HG02642 (cell line): ENCODE measurements at regions not wholly inside any gene's neighbourhood (a gene's known extent, or its start where the extent isn't known, plus 50 kb on each side); places are given as distances from the start of the nearest gene placed in this dataset.
"Not testable (repeated sequence)": the region's sequence is repeated elsewhere in the genome, so short reads cannot be mapped to it uniquely, and the experiment has no call there.

Experiments
- ATAC-seq: cut with Tn5 transposase; IDR thresholded peaks from one replicate; pipeline ENCODE4 v1.9.1; 2021; ENCODE audit warnings: mild to moderate bottlenecking; ENCODE audit not compliant: unreplicated experiment, poor library complexity

- ATAC-seq: no peak
These were observed 567.5 kb downstream of the TRHDE start for GRCh38 chr12:72839696-72840095.

- no peak for ATAC-seq
These were observed 591.5 kb downstream of the TRHDE start for GRCh38 chr12:72863671-72864070.

- ATAC-seq: no peak
These were observed 593.8 kb downstream of the TRHDE start for GRCh38 chr12:72865921-72866320.

- ATAC-seq: no peak
These were observed 596.9 kb downstream of the TRHDE start for GRCh38 chr12:72869024-72869423.

DNA sequence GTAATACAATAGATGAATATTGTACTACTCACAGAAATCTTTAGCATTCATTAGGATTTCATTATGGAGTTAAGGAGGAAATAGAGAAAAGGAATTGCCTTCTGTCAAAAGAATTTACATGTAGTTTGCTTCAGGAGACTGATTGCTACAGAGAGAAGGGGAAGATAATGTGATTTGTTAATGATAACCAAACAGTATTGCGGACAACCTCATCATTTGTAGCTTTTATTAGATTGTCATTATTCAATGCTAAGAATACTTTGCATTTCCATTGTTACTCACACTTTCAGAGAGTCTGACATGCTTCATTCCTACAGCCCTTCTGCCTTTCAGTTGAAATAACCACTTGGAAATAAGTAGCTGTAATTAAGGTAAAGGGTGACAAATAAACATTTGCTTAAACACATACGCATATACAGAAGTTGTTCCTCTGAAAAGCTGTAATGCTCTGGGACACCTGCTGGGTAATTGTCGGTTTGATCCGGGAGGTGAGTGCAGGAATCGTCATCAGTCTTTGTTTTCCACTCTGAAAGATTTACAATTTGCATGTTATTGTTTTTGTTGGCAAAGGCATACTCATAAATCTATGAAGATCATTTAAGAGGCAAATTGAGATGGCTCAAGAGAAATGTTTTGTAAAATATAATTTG, 600.2 kb downstream of the TRHDE start:
- no peak for ATAC-seq

- ATAC-seq: no peak
These were observed 600.8 kb downstream of the TRHDE start for GRCh38 chr12:72872996-72873395.

DNA sequence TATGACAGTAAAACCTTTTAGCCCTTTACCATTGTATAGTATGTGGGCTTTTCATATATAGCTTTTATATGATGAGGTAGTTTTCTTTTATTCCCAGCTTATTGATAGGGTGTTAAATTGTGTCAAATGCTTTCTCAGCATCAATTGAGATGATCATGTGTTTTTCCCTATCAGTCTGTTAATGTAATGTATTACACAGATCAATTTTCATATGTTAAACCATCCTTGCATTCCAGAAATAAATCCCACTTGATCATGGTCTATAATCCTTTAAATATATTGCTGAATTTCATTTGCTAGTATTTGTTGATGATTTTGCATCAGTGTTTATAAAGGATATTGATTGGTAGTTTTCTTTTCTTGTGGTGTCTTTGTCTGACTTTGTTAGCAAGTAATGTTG, 603.9 kb downstream of the TRHDE start:
- no peak for ATAC-seq

DNA sequence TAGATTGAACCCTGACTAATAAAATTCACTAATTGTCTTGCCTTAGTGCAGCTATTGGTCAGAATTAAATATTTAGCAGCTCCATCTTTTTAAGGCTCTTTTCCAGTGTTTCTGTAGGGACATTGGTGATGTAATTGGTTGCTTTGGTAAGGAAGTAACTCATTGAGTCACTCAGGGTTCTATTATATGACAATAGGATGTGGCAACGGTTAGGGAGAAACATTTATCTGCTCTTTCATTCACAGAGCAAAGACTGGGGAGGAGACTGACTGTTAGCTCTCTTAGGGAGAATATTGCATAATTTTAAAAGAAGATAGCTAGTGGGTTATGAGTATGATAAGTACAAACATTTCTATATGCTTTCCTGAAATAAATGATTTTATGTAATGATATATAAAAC, 616.5 kb downstream of the TRHDE start:
- no peak for ATAC-seq

DNA sequence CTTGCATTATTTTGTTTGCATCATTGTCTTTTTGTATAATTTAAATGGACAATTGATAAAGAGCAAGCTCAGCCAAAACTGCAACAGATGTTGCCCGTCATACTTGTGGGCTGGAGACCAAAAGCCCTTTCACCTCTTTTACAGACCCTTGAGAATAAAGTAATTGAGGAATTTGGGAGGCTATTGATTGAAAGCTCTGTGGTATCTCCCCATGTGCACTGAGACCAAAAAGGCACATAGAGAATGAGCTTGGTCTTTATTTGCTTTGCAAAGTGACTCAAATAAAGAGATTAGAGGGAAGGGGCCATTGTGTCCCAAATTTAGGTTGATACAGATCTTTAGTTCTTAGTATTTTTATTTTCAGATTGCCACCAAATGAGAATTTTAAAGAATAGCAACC, 617.6 kb downstream of the TRHDE start:
- ATAC-seq: no peak

- no peak for ATAC-seq
These were observed 629.5 kb downstream of the TRHDE start for GRCh38 chr12:72901685-72902084.

- ATAC-seq: no peak
These were observed 653.5 kb downstream of the TRHDE start for GRCh38 chr12:72925716-72926115.

DNA sequence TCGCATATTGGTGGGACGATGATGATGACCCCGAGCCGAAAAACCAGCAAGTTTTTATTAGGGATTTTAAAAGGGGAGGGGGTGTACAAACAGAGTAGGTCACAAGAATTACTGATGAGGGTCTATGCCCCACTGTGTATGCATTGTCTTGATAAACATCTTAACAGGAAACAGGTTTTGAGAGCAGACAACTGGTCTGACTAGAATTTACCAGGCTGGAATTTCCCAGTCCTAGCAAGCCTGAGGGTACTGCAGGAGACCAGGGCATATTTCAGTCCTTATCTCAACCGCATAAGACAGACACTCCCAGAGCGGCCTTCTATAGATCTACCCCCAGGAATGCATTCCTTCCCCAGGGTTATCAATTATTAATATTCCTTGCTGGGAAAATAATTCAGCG, 659.7 kb downstream of the TRHDE start:
- ATAC-seq: not testable (repeated sequence)

GRCh38 chr12:72937486-72937885, 665.3 kb downstream of the TRHDE start:
- no peak for ATAC-seq

- no peak for ATAC-seq
These were observed 685.3 kb downstream of the TRHDE start for GRCh38 chr12:72957454-72957853.

DNA sequence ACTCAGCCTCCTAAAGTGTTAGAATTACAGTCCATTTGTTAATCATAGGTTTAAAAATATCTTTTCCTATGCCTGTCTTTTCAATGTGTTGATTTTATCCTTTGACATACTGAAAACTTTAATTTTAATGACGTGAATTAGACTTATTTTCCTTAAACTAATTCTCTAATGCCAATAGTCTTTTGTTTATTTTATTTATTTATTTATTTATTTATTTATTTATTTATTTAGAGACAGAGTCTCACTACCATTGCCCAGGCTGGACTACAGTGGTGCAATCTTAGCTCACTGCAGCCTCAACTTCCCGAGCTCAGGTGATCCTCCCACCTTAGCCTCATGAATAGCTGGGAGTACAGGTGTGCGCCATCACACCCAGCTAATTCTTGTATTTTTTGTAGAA, 694.5 kb downstream of the TRHDE start:
- no peak for ATAC-seq

DNA sequence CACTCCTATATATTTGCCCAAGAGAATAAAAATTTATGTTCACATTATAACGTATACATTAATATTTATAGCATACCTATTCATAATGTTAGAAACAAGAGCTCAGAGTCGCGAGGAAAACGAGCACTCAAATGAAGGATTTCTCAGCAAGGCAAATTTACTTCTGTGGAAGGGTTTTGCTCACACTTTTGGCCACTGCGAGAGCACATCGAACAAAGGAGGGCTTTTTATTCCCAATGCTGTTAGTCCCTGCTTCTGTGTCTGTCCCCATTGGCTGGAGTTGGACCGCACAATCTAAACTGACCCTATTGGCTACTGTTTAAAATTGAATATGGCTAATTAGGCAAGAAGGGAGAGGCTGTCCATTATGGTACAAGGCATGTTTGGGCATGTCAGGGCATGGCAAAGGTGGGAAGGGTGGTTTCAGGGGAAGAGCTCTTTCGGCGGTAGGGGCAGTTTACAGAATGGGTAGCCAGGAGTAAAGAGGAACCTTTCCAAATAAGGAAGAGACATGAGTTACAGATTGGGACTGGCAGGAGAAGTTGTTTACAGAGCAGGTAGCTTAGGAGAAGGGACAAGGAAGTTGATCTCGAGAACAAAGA, 702.9 kb downstream of the TRHDE start:
- ATAC-seq: no peak

- ATAC-seq: no peak
These were observed 706.8 kb downstream of the TRHDE start for GRCh38 chr12:72978999-72979398.

GRCh38 chr12:72982356-72982755, 710.2 kb downstream of the TRHDE start:
- no peak for ATAC-seq

GRCh38 chr12:72986963-72987362, 714.8 kb downstream of the TRHDE start:
- ATAC-seq: no peak

DNA sequence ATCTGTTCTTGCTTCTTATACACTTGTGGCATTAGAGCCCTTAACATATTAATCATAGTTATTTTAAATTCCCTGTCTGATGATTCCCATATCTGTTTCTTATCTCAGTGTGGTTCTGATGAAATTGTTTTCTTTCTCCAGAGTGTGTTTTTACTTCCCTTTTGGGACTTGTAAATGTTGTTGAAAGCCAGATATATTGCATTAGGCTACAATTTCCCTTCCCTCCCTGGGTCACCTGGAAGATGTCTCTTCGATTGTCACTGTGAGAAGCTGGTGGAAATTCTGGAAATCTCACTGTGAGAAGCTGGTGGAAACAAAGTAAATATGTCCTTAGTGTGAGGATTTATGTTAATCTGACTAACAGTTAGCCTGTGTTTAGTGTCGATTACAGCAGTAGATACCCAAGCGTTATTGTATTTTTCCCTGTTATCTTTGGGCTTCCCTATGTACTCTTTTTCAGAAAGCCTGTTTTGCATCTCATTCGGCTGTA, 717.3 kb downstream of the TRHDE start:
- no peak for ATAC-seq

GRCh38 chr12:72995029-72995428, 722.9 kb downstream of the TRHDE start:
- ATAC-seq: not testable (repeated sequence)

DNA sequence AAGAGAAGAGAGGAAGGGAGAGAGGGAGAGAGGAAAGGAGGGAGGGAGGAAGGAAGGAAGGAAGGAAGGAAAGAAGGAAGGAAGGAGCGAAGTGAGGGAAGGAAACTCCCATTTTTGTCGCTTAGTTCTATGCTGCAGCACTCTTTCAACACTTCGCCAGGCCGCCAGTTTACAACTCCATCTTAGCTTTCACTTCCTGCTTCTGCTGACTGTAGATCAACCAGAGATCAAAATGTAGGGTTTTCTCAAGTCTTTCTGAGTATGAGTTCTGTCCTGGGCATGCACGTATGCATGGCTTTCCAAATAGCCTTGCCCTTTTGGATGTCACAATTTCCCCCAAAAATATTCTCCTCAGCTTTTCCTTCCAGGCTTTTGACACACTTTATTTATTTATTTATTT, 723.4 kb downstream of the TRHDE start:
- no peak for ATAC-seq
